NB4 (cell line): ENCODE measurements at regions not wholly inside any gene's neighbourhood (a gene's known extent, or its start where the extent isn't known, plus 50 kb on each side); places are given as distances from the start of the nearest gene placed in this dataset.

Experiments used
- DNase-seq: peaks from one replicate; pipeline ENCODE4 v3.0.0; 2010; ENCODE audit warnings: low read depth
- H3K4me3 ChIP-seq: one replicate; pipeline ENCODE4 v1.5.1; 2011; ENCODE audit warnings: mild to moderate bottlenecking, low read depth, low read length, moderate library complexity
- MYC ChIP-seq: IDR thresholded peaks from 2 replicates; pipeline ENCODE4 v1.6.1; 2011; ENCODE audit warnings: low read depth, low read length
- POLR2A ChIP-seq: IDR thresholded peaks from 2 replicates; pipeline ENCODE4 v1.6.1; 2011; ENCODE audit warnings: mild to moderate bottlenecking; ENCODE audit not compliant: insufficient read length; ENCODE audit errors: extremely low read depth
- TF ChIP-seq, protein P1 (sequence below): IDR thresholded peaks from one replicate; pipeline ENCODE4 v1.5.1; 2012; ENCODE audit warnings: low read depth, low read length
- TF ChIP-seq, protein P2 (sequence below): IDR thresholded peaks from 2 replicates; pipeline ENCODE4 v1.6.1; 2011; ENCODE audit warnings: low read depth, low read length

DNA sequence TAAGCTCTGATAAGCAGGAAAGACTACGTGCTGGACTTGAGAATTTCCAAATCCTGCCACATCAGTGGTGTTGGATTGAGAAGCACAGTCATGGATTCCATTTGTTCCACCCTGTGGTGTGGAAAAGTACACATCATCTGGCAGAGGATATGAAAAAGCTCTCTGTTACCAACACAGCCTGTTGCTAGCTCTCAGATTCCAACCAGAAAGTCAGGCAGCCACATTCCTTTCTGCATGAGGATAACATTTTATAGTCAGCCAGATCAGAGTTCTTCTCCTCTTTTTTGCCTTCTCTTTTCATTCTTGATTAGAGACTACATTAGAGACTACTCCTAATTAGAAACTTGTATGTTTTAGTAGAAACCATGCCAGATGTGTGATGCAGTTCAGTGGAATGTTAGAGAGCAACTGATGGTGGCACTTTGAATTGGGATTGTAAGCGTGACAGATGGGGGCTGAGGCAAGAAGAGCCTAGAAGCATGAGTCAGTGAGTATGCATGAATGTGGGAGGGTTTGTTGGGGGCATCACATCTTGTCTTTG, 61.2 kb upstream of the STXBP6 start:
- no peak for TF ChIP-seq MYC
- DNase-seq: no peak
- no peak overlapping the region for H3K4me3 ChIP-seq

DNA sequence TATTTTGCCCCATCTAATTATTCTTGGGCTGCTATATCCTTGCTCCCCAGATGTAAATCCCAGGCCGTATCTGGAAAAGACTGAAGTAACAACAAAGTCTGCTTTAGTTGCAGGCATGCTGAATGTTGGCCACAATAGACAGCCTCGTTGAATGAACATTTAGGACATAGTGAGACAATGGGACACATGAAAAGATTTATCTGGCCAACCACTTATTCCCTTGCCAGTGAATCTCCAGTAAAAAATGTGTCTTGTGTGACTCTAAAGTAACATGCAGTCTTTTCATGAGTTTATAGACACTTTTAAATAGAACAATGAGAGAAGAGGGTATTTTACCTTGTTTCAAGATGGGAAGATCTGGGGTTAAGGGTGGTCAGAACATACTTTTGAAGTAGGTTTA, 60.2 kb upstream of the STXBP6 start:
- no peak overlapping the region for H3K4me3 ChIP-seq
- TF ChIP-seq, protein P1, sequence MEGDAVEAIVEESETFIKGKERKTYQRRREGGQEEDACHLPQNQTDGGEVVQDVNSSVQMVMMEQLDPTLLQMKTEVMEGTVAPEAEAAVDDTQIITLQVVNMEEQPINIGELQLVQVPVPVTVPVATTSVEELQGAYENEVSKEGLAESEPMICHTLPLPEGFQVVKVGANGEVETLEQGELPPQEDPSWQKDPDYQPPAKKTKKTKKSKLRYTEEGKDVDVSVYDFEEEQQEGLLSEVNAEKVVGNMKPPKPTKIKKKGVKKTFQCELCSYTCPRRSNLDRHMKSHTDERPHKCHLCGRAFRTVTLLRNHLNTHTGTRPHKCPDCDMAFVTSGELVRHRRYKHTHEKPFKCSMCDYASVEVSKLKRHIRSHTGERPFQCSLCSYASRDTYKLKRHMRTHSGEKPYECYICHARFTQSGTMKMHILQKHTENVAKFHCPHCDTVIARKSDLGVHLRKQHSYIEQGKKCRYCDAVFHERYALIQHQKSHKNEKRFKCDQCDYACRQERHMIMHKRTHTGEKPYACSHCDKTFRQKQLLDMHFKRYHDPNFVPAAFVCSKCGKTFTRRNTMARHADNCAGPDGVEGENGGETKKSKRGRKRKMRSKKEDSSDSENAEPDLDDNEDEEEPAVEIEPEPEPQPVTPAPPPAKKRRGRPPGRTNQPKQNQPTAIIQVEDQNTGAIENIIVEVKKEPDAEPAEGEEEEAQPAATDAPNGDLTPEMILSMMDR: no peak
- TF ChIP-seq MYC (no peak), POLR2A (no peak)
- TF ChIP-seq, protein P2, sequence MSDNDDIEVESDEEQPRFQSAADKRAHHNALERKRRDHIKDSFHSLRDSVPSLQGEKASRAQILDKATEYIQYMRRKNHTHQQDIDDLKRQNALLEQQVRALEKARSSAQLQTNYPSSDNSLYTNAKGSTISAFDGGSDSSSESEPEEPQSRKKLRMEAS: no peak
- no peak for DNase-seq

DNA sequence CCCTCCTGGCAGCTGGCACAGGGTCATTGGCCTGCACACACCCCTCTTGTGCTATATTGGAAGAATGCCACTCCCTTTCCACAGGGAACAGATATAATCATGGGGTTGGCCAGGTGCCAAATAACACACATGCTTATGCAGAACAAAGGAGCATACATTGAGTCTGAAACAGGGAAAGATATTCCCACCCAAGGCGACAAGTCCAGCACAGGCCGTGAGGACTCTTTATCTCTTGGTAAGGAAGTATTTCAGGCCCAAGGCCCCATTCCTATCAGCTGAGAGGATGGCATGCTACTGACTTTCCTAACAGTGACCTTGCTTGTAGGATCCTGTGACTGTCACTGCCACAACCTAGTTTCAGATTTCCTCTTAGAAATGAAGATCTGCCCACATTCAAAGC, 59.0 kb upstream of the STXBP6 start:
- TF ChIP-seq, protein P1: no peak
- TF ChIP-seq POLR2A (no peak), MYC (no peak)
- TF ChIP-seq, protein P2: no peak
- DNase-seq: no peak
- no peak overlapping the region for H3K4me3 ChIP-seq

DNA sequence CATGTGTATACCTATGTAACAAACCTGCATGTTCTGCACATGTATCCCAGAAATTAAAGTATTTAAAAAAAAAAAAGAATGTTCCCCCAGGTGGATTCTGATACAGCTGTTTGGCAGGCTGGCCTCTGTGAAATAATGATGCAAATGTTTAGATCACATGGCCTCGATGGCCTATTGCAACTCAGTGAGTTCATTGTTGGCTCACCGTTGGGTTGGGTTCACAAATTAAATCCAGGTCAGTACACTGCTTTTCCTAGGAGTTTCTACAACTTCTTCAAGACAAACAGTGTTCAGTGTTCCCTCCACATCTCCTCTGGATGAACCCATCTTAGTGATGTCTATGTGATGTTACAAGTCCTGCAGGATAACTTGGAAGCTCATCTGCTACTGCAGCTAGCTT, 58.3 kb upstream of the STXBP6 start:
- no peak overlapping the region for H3K4me3 ChIP-seq
- no peak for DNase-seq
- TF ChIP-seq POLR2A (no peak), MYC (no peak)
- TF ChIP-seq, protein P2: no peak
- TF ChIP-seq, protein P1: no peak

DNA sequence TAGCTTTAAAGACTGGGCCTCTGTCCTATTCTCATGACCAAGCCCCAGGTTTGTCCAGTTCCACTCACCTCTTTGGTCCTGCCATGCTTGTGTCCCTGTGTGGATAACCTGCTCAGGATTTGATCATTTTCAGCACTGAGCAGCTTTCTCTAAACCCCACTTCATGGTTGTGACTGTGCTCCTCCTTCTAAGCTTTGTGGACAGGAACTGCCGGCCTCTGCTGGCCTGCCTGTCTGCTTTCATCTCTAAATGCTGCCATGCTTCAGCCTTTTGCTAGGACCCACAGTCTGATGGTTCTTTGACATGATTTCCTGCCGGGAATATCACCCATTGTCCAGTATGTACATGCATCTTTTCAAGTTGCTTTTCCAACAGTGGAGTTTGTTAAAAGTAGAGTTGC, 53.9 kb upstream of the STXBP6 start:
- DNase-seq: no peak

DNA sequence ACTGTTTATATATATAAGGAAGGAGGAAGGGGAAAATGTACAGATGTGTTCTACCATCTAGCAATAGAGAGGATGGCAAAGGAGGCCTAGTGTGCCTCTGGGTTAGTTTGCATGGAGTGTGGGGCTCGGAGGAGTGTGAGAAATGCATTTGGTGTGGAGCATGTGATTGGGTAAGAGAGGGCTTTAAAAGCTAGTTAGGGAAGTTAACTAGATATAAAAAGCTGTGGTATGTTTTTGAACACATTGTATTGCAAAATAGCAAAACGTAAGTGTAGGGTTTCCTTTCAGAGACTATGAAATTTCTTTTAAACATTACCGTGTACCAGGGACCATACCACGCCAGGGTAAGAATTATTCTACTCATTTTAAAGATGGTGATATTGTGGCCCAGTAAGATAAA, 53.3 kb upstream of the STXBP6 start:
- peak; percentile 61 for DNase-seq
- no peak for TF ChIP-seq POLR2A
- no peak for TF ChIP-seq MYC
- TF ChIP-seq, protein P2: no peak
- TF ChIP-seq, protein P1: no peak
- no peak overlapping the region for H3K4me3 ChIP-seq

More for the DNA sequence above, 53.9 kb upstream of the STXBP6 start:
- TF ChIP-seq, protein P1: no peak
- TF ChIP-seq, protein P2: no peak
- TF ChIP-seq POLR2A: no peak
- no peak for TF ChIP-seq MYC
- H3K4me3 ChIP-seq: no peak overlapping the region
